Stimulated activated CD4-positive, alpha-beta T cell treated with anti-CD3 and anti-CD28 coated beads, Interleukin-1b, Interleukin-23, amount 100 ng/mL, for 48 hours (primary cell): ENCODE measurements at regions not wholly inside any gene's neighbourhood (a gene's known extent, or its start where the extent isn't known, plus 50 kb on each side); places are given as distances from the start of the nearest gene placed in this dataset.

Experiments used
- DNase-seq: peaks from one replicate; pipeline ENCODE4 v3.0.0-alpha.2; 2020

DNA sequence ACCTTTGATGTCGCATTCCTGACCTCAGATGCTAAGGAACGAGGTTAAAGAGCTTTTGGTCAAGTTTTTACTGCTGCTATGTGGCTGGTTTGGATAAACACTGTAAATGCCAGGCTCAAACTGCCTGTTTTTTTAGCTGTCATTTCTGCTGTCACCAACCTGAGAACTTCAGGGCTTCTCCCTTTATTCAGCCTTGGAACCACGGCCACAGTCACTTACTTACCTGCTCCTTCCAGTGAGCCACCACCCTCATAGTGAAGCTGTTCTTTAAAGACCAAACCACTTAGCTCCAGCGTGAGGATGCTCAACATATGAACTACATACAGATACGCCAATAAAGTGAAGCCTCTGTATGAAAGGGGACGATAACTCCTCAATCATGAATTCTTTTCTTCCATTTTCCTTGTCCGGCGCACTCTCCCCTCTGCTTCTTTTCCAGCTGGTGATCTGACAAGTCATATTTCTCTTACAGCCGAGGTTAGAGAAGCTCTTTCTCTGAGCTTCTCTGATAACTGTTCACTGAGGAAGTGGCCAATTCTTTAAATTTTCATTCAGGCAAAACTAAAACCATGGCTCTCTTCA lies 152.8 kb upstream of the ANK2 start:
- no peak for DNase-seq

GRCh38 chr4:112897543-112897942 lies 151.9 kb upstream of the ANK2 start:
- no peak for DNase-seq

DNA sequence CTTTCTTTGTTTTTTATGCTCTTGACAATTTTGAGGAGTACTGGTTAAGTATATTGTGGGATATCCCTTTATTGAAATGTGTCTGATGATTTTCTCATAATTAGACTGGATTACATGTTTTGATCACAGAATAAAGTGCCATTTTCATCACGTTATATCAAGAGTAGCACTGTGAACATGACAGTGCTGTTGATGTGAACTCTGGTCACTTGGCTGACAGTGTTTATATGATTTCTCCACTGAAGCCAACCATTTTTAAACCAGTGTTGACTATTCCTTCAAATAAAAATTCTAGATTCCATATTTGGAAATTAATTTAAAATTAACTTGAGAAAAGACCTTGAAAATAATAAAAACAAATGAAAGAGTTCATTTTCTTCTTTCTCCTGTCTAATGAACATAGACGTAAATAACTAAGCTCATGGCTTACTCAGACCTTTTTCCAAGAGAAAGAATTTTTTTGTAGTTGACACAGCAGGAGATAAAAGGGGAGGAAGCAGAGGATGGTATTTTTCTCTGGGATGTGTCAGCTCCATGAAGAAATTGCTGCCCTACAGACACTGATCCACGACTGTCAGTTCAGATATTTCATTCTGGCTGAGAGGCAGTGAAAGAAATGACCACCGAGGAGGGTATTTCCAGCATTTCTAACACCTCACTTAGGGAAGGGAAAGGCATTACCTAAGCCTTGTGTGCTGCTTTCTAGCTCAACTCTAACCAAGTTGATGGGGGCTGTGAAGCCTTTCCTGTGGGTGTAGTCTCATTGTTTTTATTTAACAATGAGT lies 150.9 kb upstream of the ANK2 start:
- DNase-seq, result no peak

DNA sequence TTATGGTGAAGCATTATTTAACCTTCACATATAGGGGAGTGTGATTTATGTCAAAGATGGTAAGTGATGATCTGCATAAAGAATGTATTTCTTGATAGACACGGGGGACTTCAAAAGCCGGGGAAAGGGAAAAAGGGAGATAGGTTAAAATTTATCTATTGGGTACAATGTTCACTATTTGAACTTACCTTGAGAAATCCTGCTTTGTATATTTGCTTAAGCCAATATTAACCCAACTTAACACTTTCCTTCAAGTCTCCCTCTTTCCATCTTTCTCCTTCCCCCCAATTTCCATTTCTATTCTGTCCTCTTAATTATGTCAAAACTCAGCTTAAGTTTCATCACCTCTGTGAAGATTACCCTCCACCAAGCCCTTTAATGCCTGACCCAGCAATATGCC lies 149.0 kb upstream of the ANK2 start:
- DNase-seq, result no peak

DNA sequence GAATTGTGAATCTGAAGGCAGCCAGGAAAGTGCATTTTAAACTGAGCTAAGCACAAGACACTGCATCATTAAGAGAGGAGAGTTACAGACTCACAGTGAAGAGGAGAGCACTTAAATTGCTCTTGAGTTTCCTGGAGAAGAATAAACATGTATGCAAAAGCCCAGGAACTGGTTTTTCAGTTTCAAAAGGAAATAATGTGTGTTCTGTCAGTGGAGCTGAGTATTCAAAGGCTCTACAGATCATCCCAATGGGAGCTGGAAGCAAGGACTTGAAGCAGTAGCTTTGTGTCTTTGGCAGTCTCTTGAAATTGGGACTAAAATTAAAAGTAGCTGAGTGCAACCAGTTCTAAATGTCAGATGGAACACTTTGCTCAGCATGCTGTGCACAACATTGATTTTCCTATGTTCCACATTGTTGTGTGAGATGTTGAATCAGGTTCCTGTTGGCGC lies 147.5 kb upstream of the ANK2 start:
- DNase-seq, result no peak

- DNase-seq, result no peak
Observed at GRCh38 chr4:112905728-112906127, 143.7 kb upstream of the ANK2 start.

DNA sequence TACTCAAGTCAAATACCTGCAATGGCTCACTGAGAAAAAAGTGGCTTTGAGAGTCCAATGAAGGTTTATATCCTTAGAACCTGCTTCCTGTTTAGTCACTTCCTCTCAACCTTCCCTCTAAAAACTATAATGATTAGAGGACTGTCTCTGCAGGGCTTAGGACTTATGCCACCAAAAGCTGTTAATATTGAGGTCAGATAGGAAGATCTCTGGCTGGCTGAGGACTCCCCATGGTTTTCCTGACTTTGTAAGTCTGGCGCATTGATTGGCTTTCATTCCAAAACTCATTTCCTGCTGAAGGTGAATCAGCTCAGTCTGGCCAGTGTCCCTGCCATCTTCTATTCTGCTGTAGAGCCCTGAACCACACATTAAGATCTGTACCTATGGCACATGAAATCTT lies 140.9 kb upstream of the ANK2 start:
- DNase-seq, result no peak

DNA sequence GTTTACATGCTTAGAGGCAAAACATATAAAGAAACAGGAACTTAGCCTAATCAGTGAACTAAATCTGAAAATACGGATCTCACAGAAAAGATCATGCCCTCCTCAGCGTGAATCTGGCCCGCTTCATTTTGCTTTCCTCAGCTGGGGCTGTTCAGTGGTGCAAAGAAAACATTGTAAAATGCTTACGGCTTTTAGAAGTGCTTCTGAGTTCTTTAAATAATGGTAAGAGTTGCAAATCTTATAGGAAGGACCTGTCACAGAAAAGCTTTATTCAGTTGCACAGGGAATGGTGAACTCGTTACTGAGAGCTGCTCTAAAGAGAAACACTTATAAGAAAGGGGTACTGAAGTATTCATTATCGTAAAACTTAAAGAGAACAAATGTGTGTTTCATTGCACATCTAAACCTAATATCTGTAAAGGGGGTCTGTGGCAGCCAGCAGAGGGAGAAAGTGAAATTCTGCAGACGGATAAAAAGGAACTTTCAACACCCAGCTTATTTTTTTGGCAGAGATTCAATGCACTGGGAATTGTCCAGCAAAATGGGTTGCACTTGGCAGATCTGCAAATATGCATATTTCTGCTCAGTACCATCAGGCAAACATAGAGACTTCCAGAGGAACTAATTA lies 139.2 kb upstream of the ANK2 start:
- no peak for DNase-seq

DNA sequence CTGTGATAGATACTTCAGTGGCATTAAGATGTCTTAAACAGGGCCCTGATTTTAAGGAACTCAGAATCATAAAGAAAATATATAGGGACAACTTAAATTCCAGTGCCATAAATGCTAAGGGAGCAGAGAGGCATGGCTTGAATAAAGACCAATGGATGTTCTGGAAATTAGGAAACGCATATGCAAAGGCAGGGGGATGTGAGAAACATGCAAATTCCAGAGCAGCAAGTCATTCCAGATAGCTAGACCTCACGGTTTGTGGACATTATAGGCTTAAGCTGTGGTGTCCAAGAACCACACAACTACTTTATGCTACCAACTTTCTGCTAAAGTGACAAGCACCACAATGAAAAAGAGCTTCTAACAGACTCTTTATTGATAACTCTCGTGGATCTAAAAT lies 132.6 kb upstream of the ANK2 start:
- no peak for DNase-seq

GRCh38 chr4:112923516-112923915 lies 125.9 kb upstream of the ANK2 start:
- DNase-seq, result no peak

- DNase-seq, result no peak
Observed at GRCh38 chr4:112926819-112927218, 122.6 kb upstream of the ANK2 start.

DNA sequence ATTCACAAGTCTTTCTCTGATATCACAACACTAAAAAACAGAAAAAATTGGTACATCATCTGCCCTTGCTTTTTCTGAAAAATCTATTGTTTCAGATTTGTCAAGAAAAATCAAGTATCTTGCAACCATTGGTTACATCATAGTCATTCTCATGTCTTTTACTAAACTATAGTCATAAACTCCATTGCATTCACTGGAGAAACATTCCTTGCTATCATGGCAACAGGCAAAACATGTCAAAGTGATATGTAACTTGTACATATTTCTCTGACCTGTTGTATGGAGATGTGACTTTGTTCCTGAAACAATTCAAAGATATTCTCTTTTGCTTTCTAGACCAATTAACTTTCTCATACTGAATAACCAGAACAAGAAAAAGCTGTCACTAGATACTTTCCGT lies 121.9 kb upstream of the ANK2 start:
- no peak for DNase-seq

- DNase-seq, result no peak
Observed at GRCh38 chr4:112931001-112931400, 118.5 kb upstream of the ANK2 start.

- DNase-seq, result no peak
Observed at GRCh38 chr4:112933790-112934189, 115.7 kb upstream of the ANK2 start.

DNA sequence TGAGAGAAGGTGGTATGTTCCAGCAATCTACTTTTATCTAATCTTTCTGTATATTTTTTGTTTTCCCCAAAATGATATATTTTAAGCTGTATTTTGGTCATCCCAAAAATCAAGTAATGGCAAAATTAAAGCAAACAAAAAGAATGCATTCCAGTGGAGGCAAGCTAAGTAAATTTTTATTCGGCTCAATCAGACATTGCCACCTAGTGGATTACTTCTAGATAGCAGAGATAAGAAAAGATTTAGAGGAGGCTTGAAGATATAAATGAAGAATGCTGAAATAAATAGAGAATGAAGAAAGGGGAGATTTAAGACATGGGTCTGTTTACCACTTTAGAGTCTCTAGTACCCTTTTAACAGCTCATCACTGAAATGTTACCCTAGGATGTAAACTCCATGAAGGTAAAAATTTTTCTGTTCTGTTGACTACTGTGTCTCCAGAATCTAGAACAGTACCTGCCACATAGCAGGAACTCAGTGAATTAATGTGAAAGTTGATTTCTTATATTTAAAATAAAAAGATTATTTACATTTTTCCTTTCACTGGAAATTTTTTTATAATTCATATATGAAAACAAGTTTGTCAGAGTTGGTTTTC lies 110.9 kb upstream of the ANK2 start:
- DNase-seq, result no peak

GRCh38 chr4:112939901-112940300 lies 109.6 kb upstream of the ANK2 start:
- no peak for DNase-seq

DNA sequence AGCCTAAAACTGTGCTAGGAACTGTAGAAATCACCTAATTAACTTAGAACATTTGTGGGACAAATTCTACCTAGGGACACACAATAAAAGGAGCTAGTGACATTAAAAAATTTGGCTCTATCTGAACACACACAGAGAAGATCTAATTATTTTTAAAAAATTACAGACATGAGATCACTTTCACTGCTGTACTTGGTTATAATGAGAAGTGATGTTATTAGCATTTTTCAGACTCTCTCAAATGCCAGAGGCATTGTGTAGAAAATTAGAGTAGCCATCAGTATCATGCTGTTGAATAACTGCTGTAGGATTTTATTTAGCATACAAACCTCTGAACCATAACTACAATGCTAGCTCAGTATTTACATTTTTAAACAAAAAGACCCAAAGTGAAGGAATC lies 109.1 kb upstream of the ANK2 start:
- DNase-seq, result no peak

GRCh38 chr4:112942077-112942476 lies 107.4 kb upstream of the ANK2 start:
- no peak for DNase-seq

- no peak for DNase-seq
Observed at GRCh38 chr4:112942997-112943396, 106.5 kb upstream of the ANK2 start.

DNA sequence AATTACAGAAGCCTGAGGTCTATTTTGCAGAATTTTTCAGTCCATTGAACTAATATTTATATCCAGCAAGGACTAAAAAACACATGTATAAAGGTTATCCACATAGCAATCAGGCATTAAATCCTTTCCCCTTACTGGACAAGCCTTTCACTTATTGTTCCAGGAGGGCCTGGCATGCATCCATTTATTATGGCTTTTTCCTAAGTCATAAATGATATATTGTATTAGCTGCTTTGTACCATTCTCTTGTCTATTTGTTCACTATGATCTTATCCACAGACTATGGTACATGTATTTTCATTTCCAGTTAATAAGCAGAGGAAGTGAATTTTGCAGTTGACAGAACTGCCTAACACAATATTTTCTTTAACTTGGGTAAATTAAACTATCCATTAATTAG lies 105.4 kb upstream of the ANK2 start:
- DNase-seq, result no peak

DNA sequence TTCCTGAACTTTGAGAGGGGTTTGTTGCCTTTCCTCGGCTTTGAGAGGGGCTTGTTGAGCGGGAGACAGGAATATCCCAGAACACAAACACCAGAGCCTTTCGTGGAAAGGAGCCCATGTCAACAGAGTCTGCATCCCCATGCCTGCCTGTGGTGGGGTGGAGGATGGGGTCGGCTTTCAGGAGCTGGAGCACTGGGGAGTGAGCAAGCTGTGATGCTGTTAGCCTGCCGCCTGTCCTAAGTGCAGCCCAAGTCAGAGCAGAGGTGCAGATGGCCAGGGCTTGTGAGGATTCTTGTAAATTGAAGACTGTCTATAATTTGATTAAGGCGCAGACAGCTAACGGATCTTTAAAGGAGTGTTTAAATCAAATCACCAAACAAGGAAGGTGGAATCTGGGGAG lies 103.3 kb upstream of the ANK2 start:
- DNase-seq, result no peak

GRCh38 chr4:112947616-112948015 lies 101.8 kb upstream of the ANK2 start:
- no peak for DNase-seq

GRCh38 chr4:112951362-112952312 lies 97.8 kb upstream of the ANK2 start:
- DNase-seq, result no peak
